ENCODE measurements at regions not wholly inside any gene's neighbourhood (a gene's known extent, or its start where the extent isn't known, plus 50 kb on each side); places are given as distances from the start of the nearest gene placed in this dataset.

DNA sequence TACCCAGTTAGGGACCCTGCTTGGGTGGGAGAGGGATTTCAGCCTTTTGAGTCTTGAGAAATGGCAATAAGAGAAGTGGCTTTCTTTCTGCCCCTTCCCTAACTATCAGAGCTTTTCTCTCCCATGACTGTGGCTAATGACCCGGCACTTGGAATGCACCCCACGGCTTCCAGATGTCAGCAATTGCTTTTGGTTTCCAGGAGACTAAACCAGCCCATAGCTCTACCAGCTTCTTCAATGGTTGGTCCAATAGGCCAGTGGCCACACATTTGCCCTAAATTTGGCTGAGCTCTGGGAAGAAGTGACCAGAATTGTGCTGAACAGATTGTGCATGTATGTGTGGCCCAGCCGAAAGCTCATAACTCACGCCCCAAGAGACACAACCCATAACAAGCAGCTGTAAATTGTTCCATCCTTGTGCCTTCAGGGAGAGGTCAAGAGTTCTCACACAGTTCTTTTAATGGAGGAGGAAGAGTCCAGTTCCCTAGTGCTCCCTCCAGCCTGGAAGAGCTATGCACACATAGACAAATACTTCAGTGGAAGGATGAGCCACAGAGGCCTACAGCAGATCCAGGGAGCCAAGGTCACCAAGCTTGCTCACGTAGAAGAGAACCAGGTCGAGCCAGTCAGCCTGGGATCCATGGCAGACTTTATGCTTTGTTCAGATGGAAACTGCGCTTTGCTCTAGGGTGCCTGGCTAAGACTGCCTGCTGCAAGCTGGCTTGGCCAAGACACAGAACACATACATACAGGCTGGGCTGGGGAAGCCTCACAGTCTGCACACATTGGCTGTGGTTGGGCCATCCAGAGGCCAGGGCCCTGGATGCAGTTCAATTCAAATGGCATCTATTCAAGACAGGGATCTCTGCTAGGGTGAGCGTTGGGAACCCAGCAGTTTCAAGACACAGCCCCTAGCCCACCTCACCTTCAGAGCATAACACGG, 131.8 kb upstream of the HABP2 start:
- no peak for DNase-seq (ENCODE audit: low spot score)

DNA sequence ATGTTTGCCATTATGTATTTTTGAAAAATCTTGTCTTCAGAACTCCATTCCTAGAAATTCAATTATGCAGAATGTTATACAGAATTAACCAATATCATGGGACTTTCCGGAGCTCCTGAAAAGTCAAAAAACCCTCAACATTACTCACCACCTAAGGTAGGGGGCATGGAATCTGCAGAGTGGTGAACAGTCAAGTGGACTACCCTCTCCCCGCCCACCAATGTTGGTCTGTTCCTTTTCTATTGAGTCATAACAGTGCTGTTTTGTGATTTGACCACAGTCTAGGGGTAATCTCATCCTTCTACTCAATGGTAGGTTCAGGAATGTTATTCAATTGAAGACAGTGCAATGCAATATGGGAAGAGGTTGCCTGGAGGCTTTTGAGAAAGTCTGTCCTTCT, 130.5 kb upstream of the HABP2 start:
- DNase-seq (ENCODE audit: low spot score) = no peak

DNA sequence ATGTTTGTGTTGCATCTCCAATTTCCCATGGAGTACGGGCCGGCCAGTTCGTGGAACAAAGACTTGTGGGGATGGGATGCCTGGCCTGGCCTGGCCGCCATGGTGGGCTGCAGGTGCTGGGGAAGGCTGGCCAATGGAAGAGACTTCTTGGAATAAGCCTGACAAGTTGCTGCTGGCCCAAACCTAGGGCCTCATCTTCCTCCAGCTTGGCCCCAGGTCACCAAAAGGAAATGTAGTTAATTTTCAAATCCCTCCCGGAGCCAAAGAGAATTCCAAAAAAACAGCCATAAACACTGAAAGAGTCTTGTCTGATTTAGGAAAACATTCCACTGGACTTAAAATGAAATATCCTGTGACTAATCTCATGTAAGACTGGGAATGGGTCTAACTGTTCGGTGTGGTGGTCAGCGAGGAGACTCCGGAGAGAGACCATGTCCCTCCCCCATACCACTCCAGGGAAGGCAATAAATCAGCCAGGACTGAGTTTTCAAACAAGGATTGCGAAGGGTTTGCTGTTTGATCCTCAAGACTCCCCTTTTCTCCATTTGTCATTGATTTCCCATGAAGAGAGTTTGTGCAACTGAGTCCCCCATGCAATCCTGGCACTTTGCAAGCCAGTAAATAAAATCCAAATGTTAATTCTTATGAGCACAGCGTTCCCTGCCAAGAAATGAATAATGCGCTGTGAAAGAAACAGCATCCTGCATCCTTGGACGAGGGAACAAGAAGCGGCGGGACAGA, 128.7 kb upstream of the HABP2 start:
- no peak for DNase-seq (ENCODE audit: low spot score)

DNA sequence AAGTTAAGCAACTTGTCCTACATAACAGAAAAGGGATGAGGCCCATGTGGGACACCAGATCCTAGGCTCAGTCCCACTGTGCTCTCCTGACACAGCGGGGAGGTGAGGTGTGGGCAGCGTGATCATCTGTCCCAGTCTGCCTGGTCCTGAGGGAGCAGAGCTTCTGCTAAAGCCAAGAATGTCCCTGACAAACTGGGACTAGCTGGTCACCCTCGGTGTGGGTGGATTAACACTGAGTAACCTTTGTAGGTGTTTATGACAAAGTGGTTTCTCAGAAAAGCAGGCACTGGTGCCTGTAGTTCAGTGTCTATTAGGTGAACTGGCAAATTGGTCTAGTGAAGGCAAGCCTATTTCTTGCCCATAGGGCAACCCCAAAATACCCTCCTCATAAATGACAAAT, 127.8 kb upstream of the HABP2 start:
- no peak for DNase-seq (ENCODE audit: low spot score)

DNA sequence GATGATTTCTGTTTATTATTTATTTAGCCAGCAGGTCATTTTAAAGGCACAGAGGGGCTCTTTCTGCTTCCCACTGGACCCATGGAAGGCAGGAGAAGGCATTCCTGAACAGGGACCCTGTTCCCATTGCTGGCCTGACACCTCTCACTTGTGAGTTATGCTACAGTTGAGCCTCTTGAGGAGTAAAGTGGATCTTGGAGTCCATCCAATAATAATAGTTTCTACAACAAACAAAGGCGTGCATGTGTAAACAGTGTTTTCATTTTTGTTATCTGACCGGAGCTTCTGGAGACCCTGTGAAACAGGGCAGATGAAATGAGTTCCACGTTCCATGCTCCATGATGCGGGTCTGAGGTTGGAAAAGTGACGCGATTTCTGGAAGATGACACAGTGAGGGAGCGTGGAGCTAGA, 127.3 kb upstream of the HABP2 start:
- DNase-seq (ENCODE audit: low spot score) = no peak

DNA sequence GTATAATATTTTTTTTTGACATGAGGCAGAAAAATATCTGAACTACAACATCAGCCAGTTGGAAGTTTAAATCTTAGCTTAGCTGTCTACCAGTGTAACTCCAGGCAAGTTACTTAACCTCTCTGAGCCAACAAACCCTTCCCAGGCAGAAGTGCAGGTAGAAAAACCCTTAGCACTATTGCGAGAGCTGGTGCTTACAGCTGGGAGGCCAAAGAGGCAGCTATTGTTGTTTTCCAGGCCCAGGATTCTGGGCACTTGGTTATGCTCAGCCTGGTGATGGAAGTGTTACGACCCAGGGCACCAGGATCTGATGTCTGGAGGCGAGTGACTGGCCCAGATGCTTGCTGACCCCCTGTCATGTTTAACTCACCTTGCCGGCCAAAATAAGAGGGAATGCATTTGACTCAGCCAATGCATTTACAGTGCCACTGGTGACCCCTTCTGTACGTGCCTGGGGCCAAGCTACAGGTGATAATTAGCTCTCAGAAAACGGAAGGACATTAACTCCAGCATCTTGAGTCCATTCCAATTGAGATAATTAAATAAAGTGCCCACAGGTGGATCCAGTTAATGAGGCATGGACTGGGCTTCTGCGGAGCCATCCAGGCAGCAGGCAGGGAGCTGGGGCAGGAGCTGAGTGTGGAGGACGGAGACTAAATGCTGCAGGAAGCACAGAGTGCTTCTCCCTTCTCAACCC, 126.5 kb upstream of the HABP2 start:
- DNase-seq (ENCODE audit: low spot score) = no peak

DNA sequence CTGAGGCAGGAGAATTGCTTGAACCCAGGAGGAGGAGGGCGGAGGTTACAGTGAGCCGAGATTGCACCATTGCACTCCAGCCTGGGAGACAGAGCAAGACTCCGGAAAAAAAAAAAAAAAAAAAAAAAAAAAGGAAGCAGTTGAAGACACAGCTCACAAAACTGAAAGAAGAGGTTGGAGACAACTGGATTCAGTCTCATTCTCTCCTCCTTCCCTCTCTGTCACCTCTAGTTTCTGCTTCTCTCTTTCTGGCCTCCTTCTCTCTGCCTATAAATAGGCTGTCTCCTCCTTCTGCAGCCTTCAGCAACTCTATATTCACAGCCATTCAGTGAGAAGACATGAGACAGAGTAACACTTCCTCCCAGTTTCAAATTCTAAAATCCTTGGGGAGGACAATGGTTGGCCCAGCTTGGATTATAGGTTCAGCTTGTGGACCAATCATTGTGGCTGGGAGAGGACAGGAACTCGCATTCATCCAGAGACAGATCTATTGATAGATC, 125.6 kb upstream of the HABP2 start:
- peak; percentile 2 for DNase-seq (ENCODE audit: low spot score)

DNA sequence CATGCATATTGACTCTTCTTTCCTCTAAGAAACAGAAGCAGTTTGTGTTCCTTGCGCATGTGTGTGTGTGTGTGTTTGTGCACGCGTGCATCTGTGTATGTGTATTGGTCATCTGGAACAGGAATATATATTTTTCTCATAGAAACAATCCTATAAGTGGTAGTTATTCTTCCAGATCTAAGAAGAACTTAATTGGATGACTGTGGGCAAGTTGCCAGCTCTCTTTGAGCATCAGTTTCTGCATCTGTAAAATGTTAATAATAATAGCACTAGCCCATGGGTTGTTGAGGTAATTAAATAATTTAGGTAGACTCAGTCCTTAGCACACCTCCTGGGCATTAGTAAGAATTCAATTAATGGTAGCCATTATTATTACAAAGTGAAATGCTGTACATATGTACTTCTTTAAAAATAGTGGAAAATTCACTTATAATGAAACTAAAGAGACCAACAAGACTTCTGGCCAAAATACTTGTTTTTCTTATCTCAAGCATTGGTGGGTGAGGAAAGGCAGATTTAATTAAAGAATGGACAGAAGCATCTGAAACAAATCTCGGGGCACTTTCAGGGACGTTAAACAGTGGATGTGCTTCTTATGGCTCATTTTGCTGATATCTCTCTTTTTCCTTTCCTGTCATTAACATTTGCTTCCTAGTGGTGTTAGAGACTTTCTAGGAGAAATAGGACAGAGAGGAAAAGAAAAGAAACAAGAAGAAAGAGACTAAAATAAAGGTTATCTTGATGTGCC, 124.9 kb upstream of the HABP2 start:
- no peak for DNase-seq (ENCODE audit: low spot score)

DNA sequence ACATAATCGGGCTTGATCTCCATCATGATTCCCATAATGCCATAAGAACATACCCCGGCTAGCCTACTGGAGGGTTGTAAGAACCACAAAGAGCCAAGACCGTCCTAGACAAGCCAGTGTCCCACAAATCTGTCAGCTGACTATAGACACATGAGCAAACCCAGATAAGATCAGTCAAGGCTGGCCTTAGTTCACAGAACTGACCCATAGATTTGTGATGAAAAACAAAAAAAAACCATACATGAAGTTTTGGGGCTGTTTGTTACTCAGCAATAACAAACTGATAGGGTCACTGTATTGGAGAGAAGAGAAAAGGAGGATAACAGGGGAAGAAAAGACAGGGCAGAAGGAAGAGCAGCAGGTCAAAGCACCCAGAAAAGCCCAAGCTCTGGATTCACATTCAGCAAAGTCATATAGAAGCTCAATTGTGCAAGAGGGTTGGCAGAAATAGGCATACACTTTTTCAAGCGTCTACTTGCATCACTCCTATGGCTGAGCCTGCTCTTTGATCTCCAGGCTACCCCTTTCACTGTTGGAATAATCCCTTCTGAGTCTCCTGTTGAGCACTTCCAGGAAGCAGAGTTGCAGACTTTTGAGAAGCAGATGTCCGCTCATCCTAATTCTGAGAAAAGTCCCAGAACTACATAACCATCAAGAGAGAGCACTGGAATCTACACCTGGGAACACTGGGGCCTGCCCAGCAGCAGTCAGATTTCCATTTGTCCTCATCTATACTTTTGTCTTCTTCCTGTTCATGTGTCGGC, 122.0 kb upstream of the HABP2 start:
- DNase-seq (ENCODE audit: low spot score) = no peak

DNA sequence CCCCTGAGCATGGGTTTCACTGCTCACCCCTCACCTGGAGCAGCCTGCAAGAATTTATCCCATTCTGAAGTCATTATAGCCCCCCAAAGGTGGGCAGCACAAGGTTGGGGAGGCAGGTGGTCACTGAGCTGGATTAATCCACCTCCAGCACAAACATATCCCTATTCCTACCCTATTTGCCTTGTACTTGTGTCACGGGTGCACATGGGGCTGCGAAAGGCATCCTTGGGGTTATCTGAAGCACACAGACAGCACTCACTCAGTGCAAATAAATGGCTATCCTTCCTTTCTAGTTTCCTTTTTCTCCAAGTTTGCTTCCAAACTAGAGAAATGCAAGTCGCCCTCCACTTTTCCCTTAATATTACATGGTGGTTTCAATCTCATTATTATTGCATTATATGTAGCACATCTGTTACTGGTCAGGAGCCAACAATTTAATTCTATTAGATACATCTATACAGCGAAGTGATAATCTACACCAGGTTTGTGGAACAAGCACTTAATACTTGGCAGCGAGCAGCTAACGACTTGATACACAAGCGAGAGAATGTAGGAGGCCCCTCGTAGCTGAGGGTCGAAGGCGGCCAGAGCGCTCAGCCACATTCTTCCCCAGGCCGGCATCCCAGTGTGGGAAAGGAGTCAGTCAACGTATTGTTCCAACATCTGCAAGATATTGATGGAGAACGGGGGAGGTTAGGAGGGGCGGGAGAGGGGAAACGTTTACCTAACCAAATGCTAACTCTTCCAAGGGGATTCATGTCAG, 121.3 kb upstream of the HABP2 start:
- no peak for DNase-seq (ENCODE audit: low spot score)

DNA sequence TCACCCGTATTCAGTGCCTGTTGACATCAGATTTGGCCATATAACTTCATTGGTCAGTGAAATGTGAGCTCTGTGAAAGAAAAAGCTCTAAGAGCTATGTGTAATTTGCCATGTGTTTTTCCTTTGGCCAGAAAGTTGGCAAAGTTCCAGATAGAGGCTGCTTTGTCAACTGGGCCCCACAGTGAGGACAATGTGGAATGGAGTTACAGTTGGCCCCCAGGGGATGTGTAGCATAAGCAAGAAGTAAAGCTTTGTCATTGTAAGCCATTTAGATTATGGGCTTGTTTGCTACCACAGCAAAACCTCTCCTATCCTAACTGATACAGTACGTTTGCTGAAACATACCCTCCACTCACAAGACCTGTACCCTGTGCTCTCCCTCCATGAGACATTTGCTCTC, 119.1 kb upstream of the HABP2 start:
- no peak for DNase-seq (ENCODE audit: low spot score)

DNA sequence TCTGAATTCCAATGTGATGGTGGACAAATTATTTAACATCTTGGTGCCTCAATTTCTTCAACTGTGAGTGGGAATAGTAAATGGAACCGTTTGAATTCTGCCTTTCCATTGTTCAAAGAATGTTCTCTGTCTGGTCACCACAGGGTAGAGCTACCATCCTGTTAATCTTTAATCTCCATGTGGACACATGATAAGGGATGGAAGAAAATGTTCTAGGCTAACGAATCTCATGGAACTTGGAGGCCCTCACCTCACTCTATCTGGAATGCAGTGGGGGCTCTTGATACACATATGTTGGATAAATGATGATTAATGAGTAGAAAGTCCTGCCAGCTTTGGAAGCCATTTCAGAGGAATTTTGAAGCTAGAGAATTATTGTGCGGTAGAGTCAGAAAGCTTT, 118.5 kb upstream of the HABP2 start:
- DNase-seq (ENCODE audit: low spot score) = no peak

DNA sequence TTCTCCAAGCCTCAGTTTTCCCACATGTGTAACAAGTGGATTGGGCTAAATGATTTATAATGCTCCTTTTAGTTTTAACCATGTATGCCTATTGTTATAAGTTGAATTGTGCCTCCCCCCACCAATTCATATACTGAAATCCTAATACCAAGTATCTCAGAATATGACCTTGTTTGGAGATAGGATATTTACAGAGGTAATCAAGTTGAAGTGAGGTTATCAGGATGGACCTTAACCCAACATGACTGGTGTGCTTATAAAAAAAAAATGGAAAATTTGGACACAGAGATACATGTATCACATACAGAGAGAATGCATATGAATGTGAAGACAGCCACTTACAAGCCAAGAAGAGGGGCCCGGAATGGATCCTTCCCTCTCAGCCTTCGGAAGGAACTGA, 117.9 kb upstream of the HABP2 start:
- no peak for DNase-seq (ENCODE audit: low spot score)

DNA sequence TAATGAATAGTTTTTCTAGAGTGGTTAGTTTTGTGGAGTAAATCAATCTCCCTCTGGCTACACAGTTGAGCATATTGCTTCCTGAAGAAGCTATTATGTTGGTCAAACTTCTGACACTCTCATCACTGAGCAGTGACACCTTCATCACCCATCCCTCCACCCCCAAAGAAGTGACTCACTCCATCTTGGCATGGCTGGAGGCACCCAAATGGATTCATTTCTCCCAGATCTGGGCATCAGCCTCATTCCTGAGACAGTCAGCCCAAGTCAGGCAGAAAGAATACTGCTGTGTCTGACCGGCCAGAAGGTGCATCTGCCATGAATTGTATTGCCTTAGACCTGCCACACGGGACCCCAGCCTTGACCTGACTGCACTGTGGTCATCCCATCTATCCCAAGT, 117.0 kb upstream of the HABP2 start:
- no peak for DNase-seq (ENCODE audit: low spot score)

DNA sequence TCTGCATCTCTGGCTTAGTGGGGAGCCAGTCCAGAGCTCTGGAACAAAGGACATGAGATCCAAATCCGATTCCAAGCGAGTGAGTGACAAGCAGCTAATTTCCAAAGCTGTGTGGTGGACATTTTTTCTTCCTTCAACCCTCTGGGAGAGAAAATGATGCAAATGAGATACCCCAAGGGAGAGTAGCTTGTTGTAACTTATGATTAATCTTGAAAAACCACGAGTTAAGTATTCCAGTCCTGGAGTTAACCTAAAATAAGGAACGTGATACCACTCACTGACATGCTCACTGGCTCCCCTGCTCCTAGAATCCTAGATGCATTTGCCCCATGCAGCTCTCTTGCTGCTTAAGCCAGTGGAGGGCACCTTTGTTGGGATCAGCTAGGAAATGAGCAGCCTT, 116.0 kb upstream of the HABP2 start:
- DNase-seq (ENCODE audit: low spot score) = no peak

DNA sequence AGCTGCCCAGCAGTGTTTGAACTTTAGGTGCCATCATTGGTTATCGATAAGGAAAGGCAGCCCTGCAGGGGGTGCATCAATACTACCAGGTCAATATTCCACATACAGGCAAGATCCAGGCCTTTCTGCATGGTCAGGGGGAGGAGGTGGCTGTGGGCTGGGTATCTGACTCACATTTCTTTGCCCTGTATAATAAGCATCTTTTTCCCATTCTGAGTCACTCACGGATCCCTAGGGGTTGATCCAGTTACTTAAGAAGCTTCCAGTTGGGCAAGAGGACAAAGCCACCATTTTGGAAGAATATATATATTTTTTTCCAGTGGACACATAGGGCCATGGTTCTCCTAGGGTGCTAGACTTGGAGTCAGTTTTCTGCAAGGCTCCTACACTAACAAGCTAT, 114.2 kb upstream of the HABP2 start:
- DNase-seq (ENCODE audit: low spot score) = no peak

DNA sequence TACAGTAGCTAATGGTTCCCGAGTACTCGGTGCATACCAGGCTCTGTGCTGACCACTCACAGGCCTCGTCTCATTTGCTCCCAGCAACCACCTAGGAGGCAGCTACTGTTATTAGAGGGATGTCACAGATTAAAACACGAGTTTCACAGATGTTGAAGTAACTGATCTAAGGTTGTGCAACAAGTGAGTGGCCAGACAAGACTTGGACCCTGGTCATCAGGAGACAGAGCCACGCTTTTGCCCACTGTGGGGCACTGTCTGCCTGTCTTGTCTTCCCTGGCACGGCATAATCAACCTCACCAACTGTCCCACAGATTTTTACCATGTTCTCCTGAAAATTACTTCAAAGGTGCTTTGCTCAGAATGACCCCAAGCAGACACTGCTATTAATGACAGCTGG, 111.6 kb upstream of the HABP2 start:
- DNase-seq (ENCODE audit: low spot score) = no peak

DNA sequence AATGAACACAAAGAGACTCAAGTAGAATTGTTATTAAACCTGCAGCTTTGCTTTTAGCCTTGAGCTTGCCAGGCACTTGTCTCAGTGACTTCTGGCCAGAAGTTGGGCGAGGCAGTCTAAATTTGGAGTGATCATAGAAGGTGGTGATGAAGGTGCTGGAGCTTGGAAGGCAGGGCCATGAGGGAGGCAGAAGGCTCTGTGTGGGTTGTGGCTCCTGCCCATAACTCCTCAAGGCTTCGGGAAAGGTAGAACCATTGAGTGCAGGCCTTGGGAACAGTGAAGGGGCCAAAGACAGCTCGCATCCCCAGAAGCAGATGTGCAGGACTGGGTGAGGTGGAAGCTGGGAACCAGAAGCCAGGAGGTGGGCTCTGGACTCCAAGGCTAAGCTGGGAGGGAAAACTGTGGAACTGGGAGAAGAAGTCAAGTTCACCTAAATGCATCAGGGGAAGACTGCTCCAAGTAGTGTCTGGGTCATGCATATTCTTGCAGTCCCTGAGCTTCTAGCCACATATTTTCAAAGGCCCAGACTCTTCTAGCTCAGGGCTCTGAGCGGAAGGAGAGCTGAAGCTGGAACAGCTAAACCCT, 111.1 kb upstream of the HABP2 start:
- no peak for DNase-seq (ENCODE audit: low spot score)

DNA sequence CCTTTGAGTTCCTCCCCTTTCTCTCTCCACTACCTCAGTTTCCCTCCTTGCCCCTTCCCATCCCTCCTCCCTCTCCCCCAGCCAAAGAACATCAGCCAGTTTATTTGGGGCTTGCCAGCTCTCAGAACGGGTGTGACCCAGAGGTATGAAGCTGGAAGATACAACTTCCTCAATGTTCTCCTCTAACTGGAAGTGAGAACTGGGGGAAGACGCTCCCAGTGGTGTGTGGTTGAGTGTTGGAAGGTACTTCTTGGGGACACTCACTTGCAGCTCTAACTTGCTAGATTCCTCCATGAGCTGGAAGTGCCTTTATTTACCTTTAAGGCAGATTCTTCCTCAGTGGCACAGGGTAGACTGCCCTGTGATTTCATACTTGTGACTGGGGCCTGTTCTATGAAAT, 110.5 kb upstream of the HABP2 start:
- DNase-seq (ENCODE audit: low spot score) = peak; percentile 14
